GM04504 (cell line): ENCODE measurements at regions not wholly inside any gene's neighbourhood (a gene's known extent, or its start where the extent isn't known, plus 50 kb on each side); places are given as distances from the start of the nearest gene placed in this dataset.
"Not testable (repeated sequence)": the region's sequence is repeated elsewhere in the genome, so short reads cannot be mapped to it uniquely, and the experiment has no call there.

Experiments
- DNase-seq: peaks from one replicate; pipeline ENCODE4 v3.0.0-alpha.2; 2012; ENCODE audit warnings: low read depth

GRCh38 chr3:186454881-186455703 lies 89.1 kb downstream of the CRYGS start:
- DNase-seq = no peak

- no peak for DNase-seq
These were observed 90.6 kb downstream of the CRYGS start for GRCh38 chr3:186453531-186453930.

DNA sequence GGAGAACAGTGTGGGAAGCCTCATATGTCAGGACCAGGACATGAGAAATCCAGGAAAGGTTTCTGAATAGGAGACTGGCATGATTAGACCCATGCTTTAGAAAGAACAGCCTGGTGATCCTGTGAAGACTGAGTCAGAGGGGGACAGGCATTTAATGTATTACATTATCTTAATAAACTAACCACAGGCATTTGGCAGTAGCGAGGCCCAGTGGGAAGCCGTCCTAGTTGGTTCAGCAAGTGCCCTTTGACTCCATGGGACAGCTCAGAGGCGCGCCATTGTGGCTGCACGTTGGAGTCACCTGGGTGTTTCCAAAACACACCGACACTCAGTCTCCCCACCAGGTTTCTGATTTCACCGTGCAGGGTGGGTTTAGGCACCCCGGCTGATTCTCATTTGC lies 90.5 kb upstream of the DGKG start:
- DNase-seq = peak; percentile 24

DNA sequence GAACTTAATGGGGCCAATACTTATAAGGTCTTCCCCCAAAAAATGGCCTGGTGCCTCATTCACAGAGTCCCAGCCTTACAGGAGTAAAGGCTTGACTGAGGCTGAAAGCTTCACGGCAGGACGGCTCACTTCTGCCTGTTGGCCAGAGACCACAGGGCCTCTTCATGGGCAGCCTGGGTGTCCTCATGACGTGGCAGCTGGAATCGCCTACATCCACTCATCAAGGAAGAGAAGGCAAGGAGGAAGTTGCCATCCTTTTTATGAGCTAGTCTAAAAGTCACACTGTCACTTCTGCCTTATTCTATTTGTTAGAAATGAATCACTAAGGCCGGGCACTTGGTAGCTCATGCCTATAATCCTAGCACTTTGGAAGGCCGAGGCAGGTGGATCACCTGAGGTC lies 89.3 kb upstream of the DGKG start:
- DNase-seq = no peak

GRCh38 chr3:186444974-186445373 lies 82.9 kb upstream of the DGKG start:
- DNase-seq = no peak

DNA sequence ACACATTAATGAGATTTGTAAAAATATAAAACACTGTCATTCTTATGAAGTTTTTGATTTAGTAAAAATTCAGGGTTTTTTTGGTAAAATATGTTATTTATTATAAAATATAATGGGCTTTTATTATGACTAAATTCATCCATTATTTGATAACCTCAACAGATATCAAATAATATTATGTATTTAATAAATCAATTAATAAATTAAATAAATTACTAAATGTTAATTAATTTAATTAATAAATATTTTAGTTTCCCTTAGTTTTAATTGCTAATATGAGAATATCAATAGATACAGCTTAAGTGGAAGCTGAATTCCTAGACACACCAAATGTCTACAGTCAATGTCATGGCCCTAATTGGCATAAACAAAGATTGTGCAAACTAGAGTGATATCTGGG lies 82.3 kb upstream of the DGKG start:
- DNase-seq = no peak

DNA sequence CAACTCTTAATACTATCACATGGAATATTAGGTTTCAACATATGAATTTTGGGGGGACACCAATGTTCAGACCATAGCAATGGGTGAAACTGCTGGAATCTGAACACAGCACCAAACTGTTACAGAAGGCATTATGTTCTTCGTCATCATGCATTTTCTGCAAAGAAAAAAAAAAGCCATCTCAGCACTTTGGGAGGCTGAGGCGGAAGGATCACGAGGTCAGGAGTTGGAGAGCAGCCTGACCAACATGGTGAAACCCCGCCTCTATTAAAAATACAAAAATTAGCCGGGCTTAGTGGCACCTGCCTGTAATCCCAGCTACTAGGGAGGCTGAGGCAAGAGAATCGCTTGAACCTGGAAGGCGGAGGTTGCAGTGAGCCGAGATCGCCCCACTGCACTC lies 80.9 kb upstream of the DGKG start:
- not testable (repeated sequence) for DNase-seq

- DNase-seq = no peak
These were observed 80.1 kb upstream of the DGKG start for GRCh38 chr3:186442162-186442561.

DNA sequence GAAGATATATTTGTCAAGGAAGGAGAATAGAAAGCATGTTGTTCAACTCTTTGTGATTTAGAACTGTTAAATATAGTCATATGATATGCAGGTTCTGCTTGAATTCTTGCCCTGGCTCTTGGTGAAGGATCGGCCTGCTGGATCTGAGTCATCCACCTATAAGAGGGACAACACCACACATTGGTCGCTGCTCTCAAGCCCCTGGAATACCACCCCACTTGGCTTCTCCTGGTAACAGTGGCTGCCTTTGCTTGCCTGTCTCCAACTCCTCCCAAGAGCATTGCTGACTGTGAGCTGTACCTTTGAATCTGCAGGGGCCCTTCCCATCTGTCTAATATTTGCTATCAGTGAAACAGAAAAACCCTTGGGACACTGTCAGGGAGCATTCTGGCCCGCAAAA lies 78.9 kb upstream of the DGKG start:
- DNase-seq = no peak

DNA sequence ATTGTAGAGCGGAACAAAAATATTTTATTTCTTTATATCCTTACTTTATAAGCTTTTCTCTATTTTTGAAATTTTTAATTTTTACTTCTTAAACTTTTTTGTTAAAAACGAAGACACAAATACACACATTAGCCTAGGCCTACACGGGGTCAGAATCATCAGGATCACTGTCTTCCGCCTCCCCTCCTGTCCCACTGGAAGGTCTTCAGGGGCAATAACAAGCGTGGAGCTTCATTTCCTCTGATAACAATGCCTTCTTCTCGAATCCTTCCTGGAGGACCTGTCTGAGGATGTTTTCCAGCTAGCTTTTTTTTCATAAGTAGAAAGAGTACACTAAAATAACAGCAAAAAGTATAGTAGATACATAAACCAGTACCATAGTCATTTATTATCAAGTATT lies 77.7 kb upstream of the DGKG start:
- no peak for DNase-seq

DNA sequence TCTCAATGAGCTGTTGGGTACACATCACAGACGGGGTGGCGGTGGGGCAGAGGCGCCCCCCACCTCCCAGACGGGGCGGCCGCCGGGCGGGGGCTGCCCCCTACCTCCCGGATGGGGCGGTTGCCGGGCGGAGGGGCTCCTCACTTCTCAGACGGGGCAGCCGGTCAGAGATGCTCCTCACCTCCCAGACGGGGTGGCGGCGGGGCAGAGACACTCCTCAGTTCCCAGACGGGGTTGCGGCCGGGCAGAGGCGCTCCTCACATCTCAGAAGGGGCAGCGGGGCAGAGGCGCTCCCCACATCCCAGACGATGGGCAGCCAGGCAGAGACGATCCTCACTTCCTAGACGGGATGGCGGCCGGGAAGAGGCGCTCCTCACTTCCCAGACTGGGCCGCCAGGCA lies 73.3 kb upstream of the DGKG start:
- not testable (repeated sequence) for DNase-seq

GRCh38 chr3:186432944-186433732 lies 71.1 kb upstream of the DGKG start:
- no peak for DNase-seq

DNA sequence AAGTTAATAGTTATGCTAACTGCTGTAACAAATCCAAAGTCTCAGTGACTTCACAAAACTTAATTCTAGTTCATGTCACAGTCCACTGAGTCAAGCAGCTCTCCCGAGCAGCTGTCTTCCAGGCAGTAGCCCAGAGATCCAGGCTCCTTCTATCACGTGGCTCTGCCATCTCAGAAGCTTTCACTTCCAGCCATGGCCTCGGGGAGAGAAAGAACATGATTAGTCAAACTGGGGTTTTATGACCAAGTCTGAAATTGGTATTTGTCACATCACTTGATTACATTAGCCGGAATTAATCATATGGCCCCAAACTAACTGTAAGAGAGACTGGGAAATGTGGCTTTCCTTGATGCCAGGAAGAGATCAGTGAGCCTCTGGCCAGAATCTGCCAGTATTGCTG lies 70.2 kb upstream of the DGKG start:
- DNase-seq = peak; percentile 44

GRCh38 chr3:186427627-186428281 lies 65.7 kb upstream of the DGKG start:
- DNase-seq = no peak

- DNase-seq = no peak
These were observed 64.0 kb upstream of the DGKG start for GRCh38 chr3:186425788-186426730.

DNA sequence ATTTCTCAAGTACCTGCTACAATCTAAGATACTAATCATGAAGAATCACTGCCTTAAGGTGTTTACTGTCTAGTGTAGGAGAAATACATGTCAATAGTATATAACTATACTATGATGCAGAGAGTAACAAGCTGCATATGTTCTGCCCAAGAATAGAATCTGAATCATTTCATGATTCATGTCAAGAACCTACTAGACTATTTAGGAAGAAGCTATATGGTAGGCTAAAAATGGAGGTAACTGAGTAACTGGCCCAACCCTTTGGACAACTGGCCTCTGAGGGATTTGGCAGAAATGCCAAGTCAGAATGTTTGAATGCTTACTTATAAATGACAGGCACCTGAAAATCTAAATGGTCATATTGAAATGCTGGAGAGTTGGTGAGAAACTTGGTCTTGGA lies 59.9 kb upstream of the DGKG start:
- no peak for DNase-seq

DNA sequence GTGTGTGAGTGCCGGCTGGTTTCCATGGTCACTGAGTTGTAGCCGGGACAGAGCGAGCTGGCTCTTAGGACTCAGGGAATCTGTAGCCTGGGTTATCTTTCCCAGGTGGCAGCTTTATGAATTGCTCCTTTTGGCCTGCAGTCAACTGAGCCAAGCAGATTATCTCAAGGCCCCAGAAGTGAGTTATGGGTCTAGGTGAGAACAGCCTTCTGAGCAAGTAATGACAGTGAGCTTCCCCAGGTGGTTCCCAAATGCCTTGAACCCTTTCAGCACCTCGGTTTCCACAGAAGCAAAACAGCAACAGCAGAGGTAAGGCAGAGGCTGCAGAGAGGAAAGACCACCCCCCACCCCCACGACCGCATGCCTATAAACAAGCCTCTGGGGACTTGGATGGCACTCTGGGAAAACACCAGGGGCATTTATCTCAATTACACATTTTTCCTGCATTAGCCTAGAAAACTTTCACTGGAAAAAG lies 56.7 kb upstream of the DGKG start:
- DNase-seq = no peak

DNA sequence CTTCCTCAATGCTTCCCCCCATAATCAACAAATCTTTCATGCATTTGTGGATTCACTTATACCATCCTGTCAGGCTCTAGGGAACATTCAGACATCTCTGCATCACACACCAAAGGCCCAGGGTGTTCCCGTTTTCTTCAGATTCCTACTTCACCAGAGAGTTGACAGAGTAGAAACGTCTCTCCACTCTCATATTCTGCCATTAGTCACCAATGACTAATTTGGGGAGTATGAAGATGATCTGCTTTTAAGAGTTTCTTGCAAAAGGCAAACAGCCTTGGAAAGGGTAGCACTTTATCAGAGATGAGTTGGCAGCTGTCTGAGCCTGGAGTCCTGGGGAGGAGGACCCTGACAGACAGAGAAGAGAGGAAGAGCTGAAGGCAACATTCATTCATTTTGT lies 55.8 kb upstream of the DGKG start:
- DNase-seq = peak; percentile 75

DNA sequence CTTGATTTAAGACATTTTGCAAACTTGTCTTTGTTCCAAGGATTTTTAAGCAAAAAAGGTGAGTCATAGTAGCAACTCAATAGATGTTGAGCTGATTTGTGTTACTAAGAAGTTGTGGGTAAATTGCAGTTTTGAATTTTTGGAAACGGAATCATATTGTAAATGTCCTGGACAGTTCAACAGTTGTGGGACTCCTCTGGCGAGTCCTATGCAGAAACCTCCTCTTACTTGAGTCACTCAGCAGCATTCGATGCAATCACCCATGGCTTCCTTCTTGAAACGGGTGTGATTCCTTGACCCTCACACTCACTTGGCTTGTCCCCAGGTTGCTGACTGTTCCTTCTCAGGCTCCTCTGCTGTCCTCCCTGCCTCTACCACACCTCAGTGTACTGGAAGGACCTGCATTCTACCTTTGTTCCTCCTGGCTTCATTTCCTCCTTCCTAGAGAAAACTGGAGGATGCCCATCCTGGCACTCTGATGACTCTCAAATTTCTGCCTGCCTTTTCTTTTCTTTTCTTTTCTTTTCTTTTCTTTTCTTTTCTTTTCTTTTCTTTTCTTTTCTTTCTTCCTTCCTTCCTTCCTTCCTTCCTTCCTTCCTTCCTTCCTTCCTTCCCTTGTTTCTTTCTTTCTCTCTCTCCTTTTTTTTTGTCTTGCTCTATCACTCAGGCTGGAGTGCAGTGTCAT lies 52.8 kb upstream of the DGKG start:
- DNase-seq = peak; percentile 91

GRCh38 chr3:186413615-186414415 lies 51.8 kb upstream of the DGKG start:
- no peak for DNase-seq
